ENCODE measurements at regions not wholly inside any gene's neighbourhood (a gene's known extent, or its start where the extent isn't known, plus 50 kb on each side); places are given as distances from the start of the nearest gene placed in this dataset.

- H3K36me3 ChIP-seq = no peaks in the 10 kb centered on the region
- no peak for TF ChIP-seq POLR2A (IDR thresholded peaks at IDR 0.05)
- TF ChIP-seq CTCF (IDR thresholded peaks at IDR 0.05) = no peak
- no peak overlapping the region for H3K4me3 ChIP-seq
- no peaks in the 10 kb centered on the region for H3K9me3 ChIP-seq
- H3K27me3 ChIP-seq = no peaks in the 10 kb centered on the region
- no peaks in the 10 kb centered on the region for H3K4me1 ChIP-seq
- no peak overlapping the region for H3K27ac ChIP-seq
- no peak for DNase-seq
- intact Hi-C loops (cut with DNase I; ENCODE audit: low total_unique reads) = no loop called here
These were observed 141.7 kb upstream of the CHORDC1 start for GRCh38 chr11:90364527-90364926.

GRCh38 chr11:90363739-90364138 is 140.9 kb upstream of the CHORDC1 start:
- intact Hi-C loops (cut with DNase I; ENCODE audit: low total_unique reads) = no loop called here
- Histone ChIP-seq H3K4me1 (no peaks in the 10 kb centered on the region), H3K27ac (no peak overlapping the region), H3K36me3 (no peaks in the 10 kb centered on the region), H3K9me3 (no peaks in the 10 kb centered on the region), H3K4me3 (no peak overlapping the region), H3K27me3 (no peaks in the 10 kb centered on the region)
- no peak for DNase-seq
- no peak for TF ChIP-seq CTCF (IDR thresholded peaks at IDR 0.05)
- no peak for TF ChIP-seq POLR2A (IDR thresholded peaks at IDR 0.05)

- H3K9me3 ChIP-seq = no peaks in the 10 kb centered on the region
- no peak for DNase-seq
- H3K4me3 ChIP-seq = no peak overlapping the region
These were observed 132.4 kb upstream of the CHORDC1 start for GRCh38 chr11:90355200-90355599.

GRCh38 chr11:90349731-90350130 is 126.9 kb upstream of the CHORDC1 start:
- H3K27ac ChIP-seq = no peak overlapping the region
- no peaks in the 10 kb centered on the region for H3K4me1 ChIP-seq
- no peak overlapping the region for H3K4me3 ChIP-seq
- intact Hi-C loops (cut with DNase I; ENCODE audit: low total_unique reads) = no loop called here
- DNase-seq = no peak
- H3K36me3 ChIP-seq = no peaks in the 10 kb centered on the region
- H3K27me3 ChIP-seq = no peaks in the 10 kb centered on the region
- no peaks in the 10 kb centered on the region for H3K9me3 ChIP-seq
- no peak for TF ChIP-seq POLR2A (IDR thresholded peaks at IDR 0.05)
- no peak for TF ChIP-seq CTCF (IDR thresholded peaks at IDR 0.05)

More at GRCh38 chr11:90355200-90355599, 132.4 kb upstream of the CHORDC1 start:
- Histone ChIP-seq H3K27ac (no peak overlapping the region), H3K4me1 (no peaks in the 10 kb centered on the region), H3K36me3 (no peaks in the 10 kb centered on the region), H3K27me3 (no peaks in the 10 kb centered on the region)
- intact Hi-C loops (cut with DNase I; ENCODE audit: low total_unique reads) = no loop called here
- TF ChIP-seq POLR2A (IDR thresholded peaks at IDR 0.05) (no peak), CTCF (IDR thresholded peaks at IDR 0.05) (no peak)

- H3K4me3 ChIP-seq = no peak overlapping the region
- TF ChIP-seq POLR2A (IDR thresholded peaks at IDR 0.05) = no peak
- no peaks in the 10 kb centered on the region for H3K4me1 ChIP-seq
- H3K9me3 ChIP-seq = no peaks in the 10 kb centered on the region
- H3K27me3 ChIP-seq = no peaks in the 10 kb centered on the region
- DNase-seq = no peak
- H3K36me3 ChIP-seq = no peaks in the 10 kb centered on the region
- H3K27ac ChIP-seq = no peak overlapping the region
- intact Hi-C loops (cut with DNase I; ENCODE audit: low total_unique reads) = no loop called here
These were observed 121.7 kb upstream of the CHORDC1 start for GRCh38 chr11:90344546-90344945.

GRCh38 chr11:90343673-90344072 is 120.8 kb upstream of the CHORDC1 start:
- intact Hi-C loops (cut with DNase I; ENCODE audit: low total_unique reads) = no loop called here
- DNase-seq = no peak

More at GRCh38 chr11:90343673-90344072, 120.8 kb upstream of the CHORDC1 start:
- Histone ChIP-seq H3K9me3 (no peaks in the 10 kb centered on the region), H3K27me3 (no peaks in the 10 kb centered on the region), H3K4me3 (no peak overlapping the region), H3K36me3 (no peaks in the 10 kb centered on the region), H3K4me1 (no peaks in the 10 kb centered on the region), H3K27ac (no peak overlapping the region)
- no peak for TF ChIP-seq CTCF (IDR thresholded peaks at IDR 0.05)
- TF ChIP-seq POLR2A (IDR thresholded peaks at IDR 0.05) = no peak
